ENCODE measurements at regions not wholly inside any gene's neighbourhood (a gene's known extent, or its start where the extent isn't known, plus 50 kb on each side); places are given as distances from the start of the nearest gene placed in this dataset.

DNA sequence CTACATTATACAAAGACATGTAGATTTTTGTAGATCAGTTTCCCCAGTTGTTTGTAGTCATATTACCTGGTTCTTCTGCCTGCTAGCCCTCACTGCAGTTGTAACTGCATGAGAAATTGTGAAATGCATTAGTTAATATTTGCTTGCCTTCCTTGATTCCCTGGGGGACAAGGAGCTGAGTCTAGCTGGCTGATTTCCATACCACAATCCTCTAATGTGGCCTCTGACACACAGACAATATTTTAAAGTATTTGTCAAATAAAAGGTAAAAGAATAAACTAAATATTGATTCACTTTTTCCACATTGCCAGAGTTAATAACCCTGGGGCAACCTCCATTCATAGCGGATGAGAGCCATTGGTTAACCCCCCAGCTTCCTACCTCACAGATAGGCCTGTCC lies 128.8 kb upstream of the TMEM132C start:
- intact Hi-C loops (cut with DNase I; ENCODE audit: low total_unique reads), result no loop called here
- H3K27ac ChIP-seq, result no peak overlapping the region
- DNase-seq, result no peak
- no peaks in the 10 kb centered on the region for H3K9me3 ChIP-seq
- H3K27me3 ChIP-seq (replicated peaks in 1 of 7), result peaks cover 0 to under 1% (median 0%) of the 10 kb centered on the region in 7 donors
- WGBS, 5 donors, result 90 to 96% (median 93%) methylated on average over 1 of the region's 1 CpG
- peaks cover 0 to 3% (median 0%) of the 10 kb centered on the region in 6 donors for H3K4me1 ChIP-seq
- no peaks in the 10 kb centered on the region for H3K36me3 ChIP-seq
- TF ChIP-seq, protein P1, sequence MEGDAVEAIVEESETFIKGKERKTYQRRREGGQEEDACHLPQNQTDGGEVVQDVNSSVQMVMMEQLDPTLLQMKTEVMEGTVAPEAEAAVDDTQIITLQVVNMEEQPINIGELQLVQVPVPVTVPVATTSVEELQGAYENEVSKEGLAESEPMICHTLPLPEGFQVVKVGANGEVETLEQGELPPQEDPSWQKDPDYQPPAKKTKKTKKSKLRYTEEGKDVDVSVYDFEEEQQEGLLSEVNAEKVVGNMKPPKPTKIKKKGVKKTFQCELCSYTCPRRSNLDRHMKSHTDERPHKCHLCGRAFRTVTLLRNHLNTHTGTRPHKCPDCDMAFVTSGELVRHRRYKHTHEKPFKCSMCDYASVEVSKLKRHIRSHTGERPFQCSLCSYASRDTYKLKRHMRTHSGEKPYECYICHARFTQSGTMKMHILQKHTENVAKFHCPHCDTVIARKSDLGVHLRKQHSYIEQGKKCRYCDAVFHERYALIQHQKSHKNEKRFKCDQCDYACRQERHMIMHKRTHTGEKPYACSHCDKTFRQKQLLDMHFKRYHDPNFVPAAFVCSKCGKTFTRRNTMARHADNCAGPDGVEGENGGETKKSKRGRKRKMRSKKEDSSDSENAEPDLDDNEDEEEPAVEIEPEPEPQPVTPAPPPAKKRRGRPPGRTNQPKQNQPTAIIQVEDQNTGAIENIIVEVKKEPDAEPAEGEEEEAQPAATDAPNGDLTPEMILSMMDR (IDR thresholded peaks at IDR 0.05 in 8 of 11, conservative IDR thresholded peaks at IDR 0.05 in 3 of 11), result no peak
- TF ChIP-seq POLR2AphosphoS5 (IDR thresholded peaks at IDR 0.05) (no peak), POLR2A (IDR thresholded peaks at IDR 0.05) (no peak)
- H3K4me3 ChIP-seq, result no peak overlapping the region

DNA sequence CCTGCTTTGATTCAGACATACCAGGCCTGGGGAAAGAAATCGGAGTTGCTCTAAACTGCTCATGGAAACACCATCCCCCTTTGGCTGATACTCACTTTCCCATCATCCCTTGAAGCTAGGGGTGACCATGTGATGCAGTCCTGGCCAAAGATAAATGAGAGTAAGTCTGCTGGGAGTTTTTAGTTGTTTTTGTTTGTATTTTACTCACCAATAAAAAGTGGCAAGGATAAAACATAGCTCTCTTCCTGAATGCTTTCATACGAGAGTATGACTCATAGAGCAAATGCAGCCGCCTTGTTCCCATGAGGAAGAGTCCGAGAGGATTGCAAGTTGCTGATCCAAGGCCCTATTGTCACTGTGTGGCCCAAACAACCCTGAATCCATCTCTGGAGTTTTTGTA lies 126.4 kb upstream of the TMEM132C start:
- WGBS, 5 donors, result 57 to 77% (median 66%) methylated on average over 4 of the region's 4 CpGs
- H3K27me3 ChIP-seq (replicated peaks in 1 of 7), result no peaks in the 10 kb centered on the region
- no peak overlapping the region for H3K27ac ChIP-seq
- no peaks in the 10 kb centered on the region for H3K36me3 ChIP-seq
- H3K4me1 ChIP-seq, result peaks cover 0 to 3% (median 0%) of the 10 kb centered on the region in 6 donors
- no peak overlapping the region for H3K4me3 ChIP-seq
- H3K9me3 ChIP-seq, result no peaks in the 10 kb centered on the region
- TF ChIP-seq POLR2AphosphoS5 (IDR thresholded peaks at IDR 0.05) (no peak), POLR2A (IDR thresholded peaks at IDR 0.05) (no peak)
- TF ChIP-seq, protein P1 (IDR thresholded peaks at IDR 0.05 in 8 of 11, conservative IDR thresholded peaks at IDR 0.05 in 3 of 11), result no peak
- intact Hi-C loops (cut with DNase I; ENCODE audit: low total_unique reads), result no loop called here
- DNase-seq, result no peak

DNA sequence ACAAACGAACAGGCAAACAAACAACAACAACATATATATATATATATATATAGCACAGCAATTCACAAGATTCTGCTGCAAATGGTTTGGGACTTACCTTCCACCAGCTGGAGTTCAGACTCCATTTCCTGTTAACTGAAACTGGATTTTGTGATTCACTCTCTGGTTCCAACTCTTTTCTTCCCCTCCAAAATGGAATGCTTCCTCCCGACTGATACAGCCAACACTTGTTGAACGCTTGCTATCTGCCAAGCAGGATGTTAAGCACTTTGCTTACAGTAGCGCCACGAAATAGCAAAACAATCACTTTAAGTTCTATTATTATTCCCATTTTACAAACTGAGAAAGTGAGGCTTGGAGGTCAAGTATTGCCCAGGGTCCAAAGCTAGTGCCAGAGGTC lies 116.0 kb upstream of the TMEM132C start:
- intact Hi-C loops (cut with DNase I; ENCODE audit: low total_unique reads), result no loop called here
- Histone ChIP-seq H3K27me3 (replicated peaks in 1 of 7) (no peaks in the 10 kb centered on the region), H3K4me3 (no peak overlapping the region), H3K4me1 (no peaks in the 10 kb centered on the region), H3K9me3 (peaks cover 0 to 7% (median 0%) of the 10 kb centered on the region in 8 donors), H3K36me3 (no peaks in the 10 kb centered on the region), H3K27ac (no peak overlapping the region)
- 73 to 82% (median 78%) methylated on average over 5 of the region's 5 CpGs for WGBS, 5 donors
- TF ChIP-seq POLR2AphosphoS5 (IDR thresholded peaks at IDR 0.05) (no peak), POLR2A (IDR thresholded peaks at IDR 0.05) (no peak)
- TF ChIP-seq, protein P1 (IDR thresholded peaks at IDR 0.05 in 8 of 11, conservative IDR thresholded peaks at IDR 0.05 in 3 of 11), result no peak
- no peak for DNase-seq

DNA sequence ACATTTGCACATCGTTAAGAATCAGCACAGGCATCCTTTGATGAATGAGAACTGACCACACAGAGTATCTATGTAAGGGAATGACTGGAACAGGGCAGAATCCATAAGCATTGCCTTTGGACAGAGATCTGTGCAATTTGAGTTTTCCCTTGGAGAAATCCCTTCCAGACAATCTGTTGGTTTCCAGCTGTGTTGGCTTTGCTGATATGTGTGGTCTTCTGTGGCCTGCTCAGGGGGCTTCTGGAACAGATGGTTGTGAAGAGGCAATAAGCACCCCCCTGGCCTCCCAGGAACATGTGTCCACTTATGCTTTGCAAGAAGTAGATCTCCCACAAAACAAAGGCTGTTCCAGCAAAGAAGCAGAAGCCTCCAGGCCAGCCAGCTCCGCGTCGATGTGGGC lies 111.4 kb upstream of the TMEM132C start:
- H3K27ac ChIP-seq, result no peak overlapping the region
- intact Hi-C loops (cut with DNase I; ENCODE audit: low total_unique reads), result no loop called here
- 55 to 86% (median 67%) methylated on average over 4 of the region's 4 CpGs for WGBS, 5 donors
- no peak overlapping the region for H3K4me3 ChIP-seq
- no peak for DNase-seq
- H3K9me3 ChIP-seq, result peaks cover 0 to 7% (median 0%) of the 10 kb centered on the region in 8 donors
- H3K36me3 ChIP-seq, result no peaks in the 10 kb centered on the region
- no peaks in the 10 kb centered on the region for H3K4me1 ChIP-seq
- H3K27me3 ChIP-seq (replicated peaks in 1 of 7), result no peaks in the 10 kb centered on the region
- TF ChIP-seq POLR2AphosphoS5 (IDR thresholded peaks at IDR 0.05) (no peak), POLR2A (IDR thresholded peaks at IDR 0.05) (no peak)
- TF ChIP-seq, protein P1 (IDR thresholded peaks at IDR 0.05 in 8 of 11, conservative IDR thresholded peaks at IDR 0.05 in 3 of 11), result no peak
